HepG2 (cell line): ENCODE measurements at regions not wholly inside any gene's neighbourhood (a gene's known extent, or its start where the extent isn't known, plus 50 kb on each side); places are given as distances from the start of the nearest gene placed in this dataset.

Experiments
- ATAC-seq: fragments of 200-7000 bp; cut with Tn5 transposase; 3 replicates; pipeline ENCODE4 v1.9.1; 2020; ENCODE audit warnings: mild to moderate bottlenecking, moderate library complexity
- BruUV-seq: library from RNA; stranded (reverse); fragments of 400-500 nt; replicated peaks from 2 replicates; lab custom pipeline; 2021; lab: Mats Ljungman, UMichigan
- CTCF ChIA-PET: fragments of 300-600 bp; formaldehyde crosslinking; extraction: SDS; loops from one replicate; lab custom pipeline; 2021; ENCODE audit warnings: low total read pairs, inconsistent platforms, low intra/inter-chr PET ratio; lab: Yijun Ruan, JAX
- POLR2A ChIA-PET: fragments of 350-600 bp; sonication (Branson Sonifier 250); formaldehyde crosslinking; loops from one replicate; lab custom pipeline; 2020; ENCODE audit warnings: antibody characterized with exemption, inconsistent platforms; lab: Yijun Ruan, JAX
- DNase-seq: peaks from one replicate; pipeline ENCODE4 v3.0.0-alpha.2; 2015; ENCODE audit warnings: low spot score
- FAIRE-seq: peaks from 3 replicates; lab custom pipeline; 2011; peaks lifted over from hg19 to GRCh38; lab: Jason Lieb, UNC
- H2AFZ ChIP-seq: one replicate; pipeline ENCODE4 v1.6.1; 2011; ENCODE audit warnings: low read length, inconsistent platforms
- H3K27ac ChIP-seq: fragments of 300-600 bp; 3 replicates; pipeline ENCODE4 v1.8.0; 2011; ENCODE audit warnings: mixed run types, mild to moderate bottlenecking, mixed read lengths, low read length, inconsistent platforms; ENCODE audit not compliant: insufficient read depth; ENCODE audit errors: extremely low read length
- H3K27me3 ChIP-seq, 2 experiments: fragments of 200-600 bp in 1 of 2; 2 replicates in 1 of 2; 3 replicates in 1 of 2; pipeline versions ENCODE4 v1.6.0 to v1.8.0; 2011; ENCODE audit warnings: low read length in 2 of 2, mild to moderate bottlenecking in 2 of 2, moderate library complexity in 2 of 2, inconsistent platforms in 1 of 2; ENCODE audit not compliant: insufficient read depth in 2 of 2, control insufficient read depth in 1 of 2
- H3K36me3 ChIP-seq, 2 experiments: fragments of 200-600 bp in 1 of 2; replicated peaks in 1 of 2; 2 replicates in 1 of 2; 3 replicates in 1 of 2; pipeline versions ENCODE4 v1.5.1 to v1.8.0; 2011; ENCODE audit warnings: low read length in 2 of 2, inconsistent platforms in 1 of 2; ENCODE audit not compliant: insufficient read depth in 2 of 2, control insufficient read depth in 1 of 2
- H3K4me1 ChIP-seq: 2 replicates; pipeline ENCODE4 v1.5.1; 2012; ENCODE audit warnings: low read length, inconsistent platforms; ENCODE audit not compliant: insufficient read depth
- H3K4me2 ChIP-seq: 2 replicates; pipeline ENCODE4 v1.6.0; 2011; ENCODE audit warnings: low read depth, low read length, inconsistent platforms
- H3K4me3 ChIP-seq, 3 experiments: fragments of 200-600 bp in 1 of 3; sonication (generic), shearing (Covaris generic) in 1 of 3; replicated peaks in 1 of 3; 2 replicates each; pipeline ENCODE4 v1.5.1; 2011 to 2016; ENCODE audit warnings: low read length in 3 of 3, inconsistent platforms in 2 of 3, low read depth in 2 of 3, mild to moderate bottlenecking in 2 of 3, control low read depth in 1 of 3, mixed read lengths in 1 of 3; ENCODE audit not compliant: insufficient read depth in 1 of 3
- H3K79me2 ChIP-seq: one replicate; pipeline ENCODE4 v1.6.1; 2011; ENCODE audit warnings: low read length, inconsistent platforms; ENCODE audit not compliant: insufficient read depth
- H3K9ac ChIP-seq: 2 replicates; pipeline ENCODE4 v1.6.0; 2011; ENCODE audit warnings: mild to moderate bottlenecking, low read depth, low read length, inconsistent platforms; ENCODE audit not compliant: insufficient read depth
- H3K9me3 ChIP-seq: 2 replicates; pipeline ENCODE4 v1.5.1; 2012; ENCODE audit warnings: mild to moderate bottlenecking, low read length
- H4K20me1 ChIP-seq: 2 replicates; pipeline ENCODE4 v1.6.0; 2011; ENCODE audit warnings: inconsistent platforms, mild to moderate bottlenecking, low read length, moderate library complexity; ENCODE audit not compliant: insufficient read depth
- ASH2L ChIP-seq: fragments of 300-600, 200-600 bp; sonication (generic); IDR thresholded peaks from 2 replicates; pipeline ENCODE4 v1.7.0; 2017; ENCODE audit warnings: low read depth, mild to moderate bottlenecking, moderate library complexity, mixed read lengths, low read length; ENCODE audit not compliant: insufficient read length
- BRD4 ChIP-seq: sonication (generic); formaldehyde crosslinking; IDR thresholded peaks from 2 replicates; pipeline ENCODE4 v1.4.0; 2020; ENCODE audit warnings: missing genetic modification reagents
- FOXJ3 ChIP-seq: sonication (generic); formaldehyde crosslinking; IDR thresholded peaks from 2 replicates; pipeline ENCODE4 v1.4.0; 2020; ENCODE audit warnings: missing genetic modification reagents, mild to moderate bottlenecking, borderline replicate concordance
- HNF4G ChIP-seq, 2 experiments: sonication (generic) in 1 of 2; formaldehyde crosslinking in 1 of 2; IDR thresholded peaks; 2 replicates each; pipeline versions ENCODE4 v1.4.0 to v1.6.1; 2011 to 2020; ENCODE audit warnings: borderline replicate concordance in 2 of 2, low read depth in 2 of 2, mild to moderate bottlenecking in 2 of 2, low read length in 1 of 2, missing genetic modification reagents in 1 of 2, moderate library complexity in 1 of 2
- KAT7 ChIP-seq: IDR thresholded peaks from 2 replicates; pipeline ENCODE4 v1.6.1; 2018; ENCODE audit warnings: borderline replicate concordance, missing compliant biosample characterization
- MED8 ChIP-seq: sonication (generic); formaldehyde crosslinking; IDR thresholded peaks from 2 replicates; pipeline ENCODE4 v1.8.1; 2023; ENCODE audit warnings: mild to moderate bottlenecking, missing genetic modification reagents; ENCODE audit not compliant: insufficient replicate concordance
- PAX8 ChIP-seq: sonication (generic); formaldehyde crosslinking; IDR thresholded peaks from 2 replicates; pipeline ENCODE4 v1.8.0; 2022; ENCODE audit warnings: mild to moderate bottlenecking, missing genetic modification reagents, borderline replicate concordance
- SRSF9 ChIP-seq: fragments of 200-400 bp; formaldehyde crosslinking; IDR thresholded peaks from 2 replicates; pipeline ENCODE4 v1.6.1; 2018; ENCODE audit warnings: borderline replicate concordance, mild to moderate bottlenecking, low read depth, low read length; ENCODE audit not compliant: insufficient read depth, poor library complexity, severe bottlenecking
- ZNF768 ChIP-seq: sonication (generic); formaldehyde crosslinking; IDR thresholded peaks from 2 replicates; pipeline ENCODE4 v1.4.0; 2020; ENCODE audit warnings: missing genetic modification reagents
- WGBS: methylation state at CpG from one replicate; pipeline ENCODE4 v1.1.6; 2017; ENCODE audit warnings: low lambda C conversion rate; 5-methylcytosine and 5-hydroxymethylcytosine counted together
- in situ Hi-C: cut with HindIII; loops from 2 replicates; pipeline ENCODE4 v1.10.0; 2017; ENCODE audit warnings: low pct_unique_long_range_greater_than_20kb; ENCODE audit not compliant: extremely low pct_ligation_motif_present
- intact Hi-C: fragments of 100-400 bp; cut with micrococcal nuclease; formaldehyde crosslinking; loops from one replicate; pipeline ENCODE4 v1.10.0; 2022; ENCODE audit not compliant: unreplicated experiment
- TF ChIP-seq, protein P1 (sequence below): sonication (generic); formaldehyde crosslinking; IDR thresholded peaks from 2 replicates; pipeline ENCODE4 v1.9.0; 2022; ENCODE audit warnings: low read depth, missing genetic modification reagents
- TF ChIP-seq, protein P2 (sequence below): sonication (generic); formaldehyde crosslinking; IDR thresholded peaks from 2 replicates; pipeline ENCODE4 v1.5.0; 2020; ENCODE audit warnings: mild to moderate bottlenecking, missing genetic modification reagents, borderline replicate concordance
- TF ChIP-seq, protein P3 (sequence below): sonication (generic); formaldehyde crosslinking; IDR thresholded peaks from 2 replicates; pipeline ENCODE4 v1.4.0; 2020; ENCODE audit warnings: mild to moderate bottlenecking, low read depth, missing genetic modification reagents

DNA sequence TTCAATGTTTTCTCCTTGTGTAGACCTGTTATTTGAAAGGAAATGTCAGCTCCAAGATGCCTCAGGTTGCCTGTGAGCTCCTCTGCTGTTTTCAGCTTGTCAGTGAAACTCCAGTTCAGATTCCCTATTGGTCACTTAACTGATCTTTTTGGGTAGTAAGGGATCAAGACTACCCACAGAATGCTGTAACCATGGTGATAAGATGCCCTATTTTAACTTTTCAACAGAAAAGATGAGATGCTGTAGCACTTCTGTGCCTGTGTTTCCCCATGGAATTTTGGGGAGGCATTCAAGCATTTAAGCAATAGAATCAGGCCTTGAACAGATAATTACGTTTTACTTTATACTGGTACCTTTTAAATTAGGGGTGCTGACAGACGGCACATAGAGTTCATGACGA, 106.6 kb upstream of the H2AZ1 start:
- Histone ChIP-seq H3K4me1 (no peaks in the 10 kb centered on the region), H4K20me1 (no peaks in the 10 kb centered on the region), H3K9ac (no peak overlapping the region), H3K9me3 (no peaks in the 10 kb centered on the region), H3K4me2 (no peak overlapping the region), H2AFZ (no peak overlapping the region), H3K27me3 (no peaks in the 10 kb centered on the region), H3K4me3 (no peak overlapping the region), H3K36me3 (no peaks in the 10 kb centered on the region), H3K27ac (no peak overlapping the region), H3K79me2 (no peaks in the 10 kb centered on the region)
- ChIA-PET CTCF (no interaction called here), POLR2A (no interaction called here)
- intact Hi-C loops (no loop called here), in situ Hi-C loops (no loop called here)
- BruUV-seq, result no TSS peak
- no peak for ATAC-seq
- DNase-seq, result no peak
- FAIRE-seq, result no peak
- 0% methylated on average over 3 of the region's 3 CpGs for WGBS
- no peak for TF ChIP-seq ZNF768 (CRISPR knock-in tag)
- TF ChIP-seq FOXJ3 (CRISPR knock-in tag), result no peak
- TF ChIP-seq MED8 (CRISPR knock-in tag), result no peak
- no peak for TF ChIP-seq SRSF9
- TF ChIP-seq, protein P1, sequence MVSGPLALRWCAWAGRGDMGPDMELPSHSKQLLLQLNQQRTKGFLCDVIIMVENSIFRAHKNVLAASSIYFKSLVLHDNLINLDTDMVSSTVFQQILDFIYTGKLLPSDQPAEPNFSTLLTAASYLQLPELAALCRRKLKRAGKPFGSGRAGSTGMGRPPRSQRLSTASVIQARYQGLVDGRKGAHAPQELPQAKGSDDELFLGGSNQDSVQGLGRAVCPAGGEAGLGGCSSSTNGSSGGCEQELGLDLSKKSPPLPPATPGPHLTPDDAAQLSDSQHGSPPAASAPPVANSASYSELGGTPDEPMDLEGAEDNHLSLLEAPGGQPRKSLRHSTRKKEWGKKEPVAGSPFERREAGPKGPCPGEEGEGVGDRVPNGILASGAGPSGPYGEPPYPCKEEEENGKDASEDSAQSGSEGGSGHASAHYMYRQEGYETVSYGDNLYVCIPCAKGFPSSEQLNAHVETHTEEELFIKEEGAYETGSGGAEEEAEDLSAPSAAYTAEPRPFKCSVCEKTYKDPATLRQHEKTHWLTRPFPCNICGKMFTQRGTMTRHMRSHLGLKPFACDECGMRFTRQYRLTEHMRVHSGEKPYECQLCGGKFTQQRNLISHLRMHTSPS (CRISPR knock-in tag), result no peak
- TF ChIP-seq PAX8, result no peak
- TF ChIP-seq KAT7 (CRISPR knock-in tag), result no peak
- no peak for TF ChIP-seq HNF4G (IDR thresholded peaks at IDR 0.05; ENCODE audit: borderline replicate concordance, low read depth, low read length)
- no peak for TF ChIP-seq HNF4G (CRISPR knock-in tag; IDR thresholded peaks at IDR 0.05; ENCODE audit: borderline replicate concordance, low read depth)
- TF ChIP-seq, protein P2, sequence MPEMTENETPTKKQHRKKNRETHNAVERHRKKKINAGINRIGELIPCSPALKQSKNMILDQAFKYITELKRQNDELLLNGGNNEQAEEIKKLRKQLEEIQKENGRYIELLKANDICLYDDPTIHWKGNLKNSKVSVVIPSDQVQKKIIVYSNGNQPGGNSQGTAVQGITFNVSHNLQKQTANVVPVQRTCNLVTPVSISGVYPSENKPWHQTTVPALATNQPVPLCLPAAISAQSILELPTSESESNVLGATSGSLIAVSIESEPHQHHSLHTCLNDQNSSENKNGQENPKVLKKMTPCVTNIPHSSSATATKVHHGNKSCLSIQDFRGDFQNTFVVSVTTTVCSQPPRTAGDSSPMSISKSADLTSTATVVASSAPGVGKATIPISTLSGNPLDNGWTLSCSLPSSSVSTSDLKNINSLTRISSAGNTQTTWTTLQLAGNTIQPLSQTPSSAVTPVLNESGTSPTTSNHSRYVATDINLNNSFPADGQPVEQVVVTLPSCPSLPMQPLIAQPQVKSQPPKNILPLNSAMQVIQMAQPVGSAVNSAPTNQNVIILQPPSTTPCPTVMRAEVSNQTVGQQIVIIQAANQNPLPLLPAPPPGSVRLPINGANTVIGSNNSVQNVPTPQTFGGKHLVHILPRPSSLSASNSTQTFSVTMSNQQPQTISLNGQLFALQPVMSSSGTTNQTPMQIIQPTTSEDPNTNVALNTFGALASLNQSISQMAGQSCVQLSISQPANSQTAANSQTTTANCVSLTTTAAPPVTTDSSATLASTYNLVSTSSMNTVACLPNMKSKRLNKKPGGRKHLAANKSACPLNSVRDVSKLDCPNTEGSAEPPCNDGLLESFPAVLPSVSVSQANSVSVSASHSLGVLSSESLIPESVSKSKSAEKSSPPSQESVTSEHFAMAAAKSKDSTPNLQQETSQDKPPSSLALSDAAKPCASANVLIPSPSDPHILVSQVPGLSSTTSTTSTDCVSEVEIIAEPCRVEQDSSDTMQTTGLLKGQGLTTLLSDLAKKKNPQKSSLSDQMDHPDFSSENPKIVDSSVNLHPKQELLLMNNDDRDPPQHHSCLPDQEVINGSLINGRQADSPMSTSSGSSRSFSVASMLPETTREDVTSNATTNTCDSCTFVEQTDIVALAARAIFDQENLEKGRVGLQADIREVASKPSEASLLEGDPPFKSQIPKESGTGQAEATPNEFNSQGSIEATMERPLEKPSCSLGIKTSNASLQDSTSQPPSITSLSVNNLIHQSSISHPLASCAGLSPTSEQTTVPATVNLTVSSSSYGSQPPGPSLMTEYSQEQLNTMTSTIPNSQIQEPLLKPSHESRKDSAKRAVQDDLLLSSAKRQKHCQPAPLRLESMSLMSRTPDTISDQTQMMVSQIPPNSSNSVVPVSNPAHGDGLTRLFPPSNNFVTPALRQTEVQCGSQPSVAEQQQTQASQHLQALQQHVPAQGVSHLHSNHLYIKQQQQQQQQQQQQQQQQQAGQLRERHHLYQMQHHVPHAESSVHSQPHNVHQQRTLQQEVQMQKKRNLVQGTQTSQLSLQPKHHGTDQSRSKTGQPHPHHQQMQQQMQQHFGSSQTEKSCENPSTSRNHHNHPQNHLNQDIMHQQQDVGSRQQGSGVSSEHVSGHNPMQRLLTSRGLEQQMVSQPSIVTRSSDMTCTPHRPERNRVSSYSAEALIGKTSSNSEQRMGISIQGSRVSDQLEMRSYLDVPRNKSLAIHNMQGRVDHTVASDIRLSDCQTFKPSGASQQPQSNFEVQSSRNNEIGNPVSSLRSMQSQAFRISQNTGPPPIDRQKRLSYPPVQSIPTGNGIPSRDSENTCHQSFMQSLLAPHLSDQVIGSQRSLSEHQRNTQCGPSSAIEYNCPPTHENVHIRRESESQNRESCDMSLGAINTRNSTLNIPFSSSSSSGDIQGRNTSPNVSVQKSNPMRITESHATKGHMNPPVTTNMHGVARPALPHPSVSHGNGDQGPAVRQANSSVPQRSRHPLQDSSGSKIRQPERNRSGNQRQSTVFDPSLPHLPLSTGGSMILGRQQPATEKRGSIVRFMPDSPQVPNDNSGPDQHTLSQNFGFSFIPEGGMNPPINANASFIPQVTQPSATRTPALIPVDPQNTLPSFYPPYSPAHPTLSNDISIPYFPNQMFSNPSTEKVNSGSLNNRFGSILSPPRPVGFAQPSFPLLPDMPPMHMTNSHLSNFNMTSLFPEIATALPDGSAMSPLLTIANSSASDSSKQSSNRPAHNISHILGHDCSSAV, result no peak
- TF ChIP-seq, protein P3, sequence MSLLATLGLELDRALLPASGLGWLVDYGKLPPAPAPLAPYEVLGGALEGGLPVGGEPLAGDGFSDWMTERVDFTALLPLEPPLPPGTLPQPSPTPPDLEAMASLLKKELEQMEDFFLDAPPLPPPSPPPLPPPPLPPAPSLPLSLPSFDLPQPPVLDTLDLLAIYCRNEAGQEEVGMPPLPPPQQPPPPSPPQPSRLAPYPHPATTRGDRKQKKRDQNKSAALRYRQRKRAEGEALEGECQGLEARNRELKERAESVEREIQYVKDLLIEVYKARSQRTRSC, result no peak
- TF ChIP-seq ASH2L, result no peak
- TF ChIP-seq BRD4 (CRISPR knock-in tag), result no peak
